GM18520 (cell line): ENCODE measurements at regions not wholly inside any gene's neighbourhood (a gene's known extent, or its start where the extent isn't known, plus 50 kb on each side); places are given as distances from the start of the nearest gene placed in this dataset.

Experiments
- ATAC-seq: cut with Tn5 transposase; IDR thresholded peaks from one replicate; pipeline ENCODE4 v1.9.1; 2021; ENCODE audit not compliant: unreplicated experiment

GRCh38 chr1:98385652-98386051 is 275.9 kb upstream of the SNX7 start:
- no peak for ATAC-seq

DNA sequence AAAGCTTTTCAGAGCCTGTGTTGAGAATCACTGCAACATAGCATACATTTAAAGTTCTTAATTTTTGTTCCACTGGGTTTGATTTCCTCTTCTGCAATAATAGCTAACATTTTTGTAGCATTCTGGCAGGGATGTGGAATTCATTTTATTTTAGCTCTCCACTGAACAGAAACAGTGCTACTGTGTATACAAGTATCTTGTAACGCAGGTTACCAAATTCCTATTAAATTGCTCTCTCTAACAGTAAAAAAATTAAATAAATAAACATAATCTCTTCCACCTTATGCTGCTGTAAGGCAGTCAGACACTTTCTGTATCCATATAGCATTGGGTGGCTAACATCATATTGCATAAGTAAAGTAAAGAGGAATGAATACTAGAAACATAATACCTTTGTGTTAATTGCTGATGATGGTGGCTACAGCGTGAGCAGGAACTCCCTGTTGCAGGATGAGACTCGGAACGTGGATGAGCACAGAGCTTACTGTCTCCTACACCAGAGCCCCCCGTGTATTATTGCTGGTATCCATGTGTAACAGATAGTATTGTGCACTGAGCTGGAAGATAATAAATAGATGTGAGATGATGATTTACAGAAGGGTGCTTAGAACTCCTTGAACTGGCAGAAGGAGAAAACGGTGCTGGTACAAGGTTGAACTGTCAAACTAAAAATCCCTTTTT is 276.9 kb upstream of the SNX7 start:
- no peak for ATAC-seq

GRCh38 chr1:98382986-98383740 is 278.4 kb upstream of the SNX7 start:
- ATAC-seq: no peak

- ATAC-seq: no peak
Observed at GRCh38 chr1:98382586-98382985, 278.9 kb upstream of the SNX7 start.

DNA sequence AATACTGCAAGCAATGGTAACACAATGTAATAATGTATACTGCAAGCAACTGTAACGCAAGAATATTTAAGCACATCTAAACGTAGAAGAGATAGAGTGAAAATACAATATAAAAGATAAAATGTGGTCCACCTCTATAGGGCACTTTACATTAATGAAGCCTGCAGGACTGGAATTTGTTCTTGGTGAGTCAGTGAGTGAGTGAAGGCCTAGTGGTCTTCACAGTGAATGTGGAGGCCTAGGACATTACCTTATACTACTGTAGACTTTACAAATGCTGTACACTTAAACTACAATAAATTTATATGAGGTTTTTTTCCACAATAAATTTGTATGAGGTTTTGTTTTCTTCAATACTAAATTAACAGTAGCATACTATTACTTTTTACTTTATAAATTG is 287.4 kb upstream of the SNX7 start:
- ATAC-seq: no peak

GRCh38 chr1:98373056-98373455 is 288.5 kb upstream of the SNX7 start:
- no peak for ATAC-seq

DNA sequence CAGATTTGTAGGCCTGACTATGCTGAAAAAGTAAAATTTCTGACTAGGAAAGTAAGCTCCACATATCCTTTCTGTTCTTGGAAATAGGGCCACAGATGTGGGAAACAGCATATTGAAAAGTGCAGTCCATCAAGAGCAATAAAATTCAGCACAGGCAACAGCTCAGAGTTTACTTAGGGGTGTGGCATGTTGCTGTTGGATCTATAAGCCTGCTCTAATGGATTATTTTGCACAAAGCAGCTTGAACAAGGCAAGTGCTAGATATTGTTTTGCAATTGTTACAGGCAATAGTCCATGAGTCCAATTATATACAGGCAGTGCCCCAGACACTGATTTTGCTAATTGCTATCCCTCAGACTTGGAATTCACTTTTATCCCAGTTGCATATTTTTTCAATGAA is 289.8 kb upstream of the SNX7 start:
- ATAC-seq: no peak

GRCh38 chr1:98369463-98369862 is 292.1 kb upstream of the SNX7 start:
- no peak for ATAC-seq

- no peak for ATAC-seq
Observed at GRCh38 chr1:98368995-98369394, 292.5 kb upstream of the SNX7 start.

DNA sequence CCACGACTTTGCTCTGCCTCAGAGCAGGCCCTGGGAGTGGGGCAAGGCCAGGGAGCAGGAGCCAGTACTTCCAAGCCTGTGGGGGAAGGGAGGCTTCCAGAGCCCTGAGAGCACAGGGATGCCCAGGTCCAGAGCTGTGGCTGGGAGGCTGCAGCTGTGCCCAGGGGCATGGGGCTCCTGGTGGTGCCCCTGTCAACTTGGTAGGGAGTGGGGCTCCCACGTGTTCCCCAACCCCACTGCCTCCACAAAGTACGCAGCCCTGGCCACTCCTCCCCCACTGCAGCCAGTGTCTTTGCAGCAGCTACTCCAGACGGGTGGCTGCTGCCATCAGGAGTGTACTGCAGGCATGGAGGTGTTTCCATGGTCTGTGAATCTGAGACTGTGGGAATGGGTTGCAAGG is 294.1 kb upstream of the SNX7 start:
- ATAC-seq: no peak

DNA sequence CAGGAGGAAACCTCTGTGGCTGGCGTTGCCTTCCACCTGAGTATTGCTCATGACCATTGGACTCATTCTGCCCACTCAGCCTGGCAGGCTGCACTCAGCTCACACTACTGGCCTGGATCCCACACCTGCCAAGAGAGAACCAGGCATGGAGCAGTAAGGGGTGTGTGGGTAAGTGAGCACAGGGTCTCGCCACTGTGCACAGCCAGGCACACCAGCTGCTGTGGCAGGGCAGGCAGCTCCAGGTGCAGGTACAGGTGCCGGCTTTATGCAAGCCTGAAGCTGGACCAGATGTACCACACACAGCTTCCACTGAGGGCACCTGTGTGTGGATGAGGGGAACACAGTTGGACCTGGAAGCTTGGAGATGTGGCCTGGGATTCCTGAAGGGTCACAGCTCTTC is 295.2 kb upstream of the SNX7 start:
- ATAC-seq: no peak

GRCh38 chr1:98364544-98364943 is 297.0 kb upstream of the SNX7 start:
- ATAC-seq: no peak

DNA sequence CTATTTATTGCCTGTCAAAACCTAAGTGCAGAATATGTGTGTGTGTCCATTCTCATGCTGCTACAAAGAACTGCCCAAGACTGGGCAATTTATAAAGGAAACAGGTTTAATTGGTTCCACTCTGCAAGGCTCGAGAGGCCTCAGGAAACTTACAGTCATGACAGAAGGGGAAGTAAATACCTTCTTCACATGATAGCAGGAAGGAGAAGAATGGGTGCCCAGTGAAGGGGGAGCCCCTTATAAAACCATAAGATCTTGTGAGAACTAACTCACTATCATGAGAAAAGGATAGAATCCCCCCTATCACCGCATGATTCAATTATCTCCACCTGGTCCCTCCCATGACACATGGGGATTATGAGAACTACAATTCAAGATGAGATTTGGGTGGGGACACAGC is 300.7 kb upstream of the SNX7 start:
- no peak for ATAC-seq

GRCh38 chr1:98355656-98356383 is 305.7 kb upstream of the SNX7 start:
- no peak for ATAC-seq

- ATAC-seq: no peak
Observed at GRCh38 chr1:98352378-98352777, 309.1 kb upstream of the SNX7 start.

GRCh38 chr1:98351561-98351960 is 310.0 kb upstream of the SNX7 start:
- no peak for ATAC-seq

- ATAC-seq: no peak
Observed at GRCh38 chr1:98345417-98345816, 316.1 kb upstream of the SNX7 start.

GRCh38 chr1:98344731-98345130 is 316.8 kb upstream of the SNX7 start:
- ATAC-seq: no peak

- ATAC-seq: no peak
Observed at GRCh38 chr1:98342566-98342965, 319.0 kb upstream of the SNX7 start.

DNA sequence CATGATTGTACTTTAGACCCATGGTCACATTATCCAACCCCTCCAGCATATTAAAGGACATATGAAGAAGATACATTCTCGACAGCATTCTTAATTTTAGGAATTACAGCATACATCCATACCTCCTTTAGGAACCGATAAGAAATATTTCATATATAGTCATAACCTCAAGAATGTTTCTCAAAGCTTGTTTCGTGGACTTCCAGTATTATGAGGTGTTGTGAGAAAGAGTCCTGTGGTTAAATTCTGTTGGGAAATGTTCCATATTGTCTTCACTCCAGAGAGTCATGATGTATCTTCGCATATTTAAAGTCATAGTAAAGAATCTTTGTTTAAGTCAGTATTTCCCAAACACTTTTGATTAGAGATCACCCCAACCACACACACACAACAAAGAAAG is 321.0 kb upstream of the SNX7 start:
- no peak for ATAC-seq

DNA sequence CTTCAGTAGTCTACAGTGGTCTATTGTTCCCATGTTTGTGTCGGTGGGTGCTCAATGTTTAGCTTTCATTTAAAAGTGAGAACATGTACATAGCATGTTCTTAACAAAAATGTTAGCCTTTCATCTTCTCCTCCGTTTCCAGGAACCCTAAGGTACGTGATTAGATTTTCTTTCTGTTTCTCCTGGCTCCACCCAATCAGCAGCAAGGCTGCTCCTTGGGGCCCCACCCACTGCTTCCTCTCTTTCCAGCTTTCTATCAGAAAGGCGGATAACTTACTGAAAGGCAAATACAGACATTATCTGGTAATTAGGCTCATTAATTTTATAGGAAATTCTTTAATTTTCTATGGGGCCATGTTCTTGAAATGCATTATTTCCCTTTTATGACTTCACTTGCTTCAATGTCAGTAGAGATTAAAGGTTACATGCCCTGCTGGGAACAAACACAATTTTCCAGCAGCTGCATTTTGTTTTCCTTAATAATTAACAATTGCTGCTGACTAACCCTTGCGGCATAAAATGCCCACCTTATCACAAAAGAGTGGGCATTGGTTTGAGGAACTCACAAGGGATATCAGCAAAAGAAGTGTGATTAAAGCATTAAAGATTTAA is 324.9 kb upstream of the SNX7 start:
- ATAC-seq: no peak

GRCh38 chr1:98333936-98334335 is 327.6 kb upstream of the SNX7 start:
- ATAC-seq: no peak
